ENCODE measurements at regions not wholly inside any gene's neighbourhood (a gene's known extent, or its start where the extent isn't known, plus 50 kb on each side); places are given as distances from the start of the nearest gene placed in this dataset.

DNA sequence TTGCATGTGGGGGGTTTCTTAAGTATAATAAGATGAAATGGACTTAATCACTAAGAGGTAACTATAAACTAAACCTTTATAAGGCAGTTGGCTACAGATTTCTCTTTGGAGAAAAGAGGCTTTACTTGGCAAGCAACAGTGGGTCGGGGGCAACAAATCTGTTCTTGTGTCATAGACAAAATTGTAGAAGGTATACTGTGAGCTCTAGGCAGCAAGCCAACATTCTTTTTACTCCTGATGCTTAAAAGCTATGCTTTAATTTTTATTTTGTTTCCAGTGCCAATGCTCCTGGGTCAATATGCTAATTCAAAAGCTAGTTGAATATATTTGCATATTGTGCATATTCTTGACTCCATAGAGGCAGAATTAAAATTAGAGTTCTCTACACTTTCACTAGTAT, 495.4 kb downstream of the BTBD3 start:
- DNase-seq = no peak
- TF ChIP-seq, protein P1, sequence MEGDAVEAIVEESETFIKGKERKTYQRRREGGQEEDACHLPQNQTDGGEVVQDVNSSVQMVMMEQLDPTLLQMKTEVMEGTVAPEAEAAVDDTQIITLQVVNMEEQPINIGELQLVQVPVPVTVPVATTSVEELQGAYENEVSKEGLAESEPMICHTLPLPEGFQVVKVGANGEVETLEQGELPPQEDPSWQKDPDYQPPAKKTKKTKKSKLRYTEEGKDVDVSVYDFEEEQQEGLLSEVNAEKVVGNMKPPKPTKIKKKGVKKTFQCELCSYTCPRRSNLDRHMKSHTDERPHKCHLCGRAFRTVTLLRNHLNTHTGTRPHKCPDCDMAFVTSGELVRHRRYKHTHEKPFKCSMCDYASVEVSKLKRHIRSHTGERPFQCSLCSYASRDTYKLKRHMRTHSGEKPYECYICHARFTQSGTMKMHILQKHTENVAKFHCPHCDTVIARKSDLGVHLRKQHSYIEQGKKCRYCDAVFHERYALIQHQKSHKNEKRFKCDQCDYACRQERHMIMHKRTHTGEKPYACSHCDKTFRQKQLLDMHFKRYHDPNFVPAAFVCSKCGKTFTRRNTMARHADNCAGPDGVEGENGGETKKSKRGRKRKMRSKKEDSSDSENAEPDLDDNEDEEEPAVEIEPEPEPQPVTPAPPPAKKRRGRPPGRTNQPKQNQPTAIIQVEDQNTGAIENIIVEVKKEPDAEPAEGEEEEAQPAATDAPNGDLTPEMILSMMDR (IDR thresholded peaks at IDR 0.05 in 8 of 11, conservative IDR thresholded peaks at IDR 0.05 in 3 of 11) = no peak
- TF ChIP-seq POLR2AphosphoS5 (IDR thresholded peaks at IDR 0.05) = no peak
- no peak for TF ChIP-seq POLR2A (IDR thresholded peaks at IDR 0.05)
- no peaks in the 10 kb centered on the region for H3K36me3 ChIP-seq
- H3K27ac ChIP-seq = no peak overlapping the region
- intact Hi-C loops (cut with DNase I; ENCODE audit: low total_unique reads) = no loop called here
- no peaks in the 10 kb centered on the region for H3K4me1 ChIP-seq
- H3K9me3 ChIP-seq = peaks cover 0 to 29% (median 18%) of the 10 kb centered on the region in 8 donors
- WGBS, 5 donors = 62 to 85% (median 72%) methylated on average over 1 of the region's 1 CpG
- no peaks in the 10 kb centered on the region for H3K27me3 ChIP-seq (replicated peaks in 1 of 7)
- no peak overlapping the region for H3K4me3 ChIP-seq

GRCh38 chr20:12414446-12415274, 497.0 kb downstream of the BTBD3 start:
- WGBS, 5 donors = 64 to 73% (median 66%) methylated on average over 10 of the region's 10 CpGs
- TF ChIP-seq, protein P1 (IDR thresholded peaks at IDR 0.05 in 8 of 11, conservative IDR thresholded peaks at IDR 0.05 in 3 of 11) = no peak
- TF ChIP-seq POLR2A (IDR thresholded peaks at IDR 0.05) (no peak), POLR2AphosphoS5 (IDR thresholded peaks at IDR 0.05) (no peak)
- H3K4me3 ChIP-seq = no peak overlapping the region
- H3K36me3 ChIP-seq = no peaks in the 10 kb centered on the region
- H3K27me3 ChIP-seq (replicated peaks in 1 of 7) = no peaks in the 10 kb centered on the region
- no peak overlapping the region for H3K27ac ChIP-seq
- intact Hi-C loops (cut with DNase I; ENCODE audit: low total_unique reads) = no loop called here
- H3K9me3 ChIP-seq = peaks cover 0 to 13% (median 3%) of the 10 kb centered on the region in 8 donors
- no peak for DNase-seq
- H3K4me1 ChIP-seq = no peaks in the 10 kb centered on the region

DNA sequence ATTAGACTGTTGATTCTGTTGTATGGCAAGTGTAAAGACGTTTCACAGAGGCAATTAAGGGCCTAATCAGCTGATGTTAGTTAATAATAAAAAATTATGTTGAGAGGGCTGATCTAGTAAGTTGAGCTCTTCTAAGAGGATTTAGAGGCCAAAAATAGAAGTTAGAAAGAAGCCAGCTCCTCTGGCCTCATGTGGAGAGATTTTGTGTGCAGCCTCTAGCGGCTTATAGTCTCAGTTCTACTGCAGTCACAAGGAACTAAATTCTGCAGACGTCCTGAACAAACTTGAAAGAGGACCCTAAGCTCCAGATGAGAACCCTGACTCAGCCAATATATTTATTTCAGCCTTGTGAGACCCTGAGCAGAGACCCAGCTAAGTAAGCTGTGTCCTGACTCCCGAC, 498.6 kb downstream of the BTBD3 start:
- Histone ChIP-seq H3K9me3 (peaks cover 0 to 3% (median 0%) of the 10 kb centered on the region in 8 donors), H3K27ac (no peak overlapping the region), H3K4me3 (no peak overlapping the region), H3K36me3 (no peaks in the 10 kb centered on the region), H3K4me1 (no peaks in the 10 kb centered on the region), H3K27me3 (replicated peaks in 1 of 7) (no peaks in the 10 kb centered on the region)
- no peak for DNase-seq
- intact Hi-C loops (cut with DNase I; ENCODE audit: low total_unique reads) = no loop called here
- TF ChIP-seq, protein P1 (IDR thresholded peaks at IDR 0.05 in 8 of 11, conservative IDR thresholded peaks at IDR 0.05 in 3 of 11) = no peak
- TF ChIP-seq POLR2A (IDR thresholded peaks at IDR 0.05) (no peak), POLR2AphosphoS5 (IDR thresholded peaks at IDR 0.05) (no peak)
- 61 to 84% (median 70%) methylated on average over 4 of the region's 4 CpGs for WGBS, 5 donors

DNA sequence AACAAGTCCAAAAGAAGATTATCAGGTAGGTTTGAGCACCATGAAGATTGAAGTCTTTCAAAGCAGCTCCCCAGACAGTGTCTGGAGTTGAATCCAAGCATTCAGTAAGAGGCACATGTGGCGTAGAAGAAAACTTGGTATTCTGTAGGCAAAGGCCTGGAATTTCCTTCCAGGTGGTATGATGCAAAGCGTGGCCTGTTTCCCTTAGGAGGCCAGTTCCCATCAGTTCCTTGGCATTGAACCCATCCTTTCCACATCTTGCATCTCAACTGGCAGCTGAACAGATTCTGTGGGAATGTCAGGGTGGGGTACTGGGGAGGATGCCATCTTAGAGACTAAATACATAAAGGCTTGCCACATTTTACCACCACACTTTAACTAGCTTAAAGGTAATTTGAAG, 516.0 kb downstream of the BTBD3 start:
- intact Hi-C loops (cut with DNase I; ENCODE audit: low total_unique reads) = no loop called here
- Histone ChIP-seq H3K36me3 (no peaks in the 10 kb centered on the region), H3K27ac (no peak overlapping the region), H3K9me3 (no peaks in the 10 kb centered on the region), H3K27me3 (replicated peaks in 1 of 7) (no peaks in the 10 kb centered on the region), H3K4me1 (no peaks in the 10 kb centered on the region), H3K4me3 (no peak overlapping the region)
- 81 to 96% (median 89%) methylated on average over 2 of the region's 2 CpGs for WGBS, 5 donors
- DNase-seq = no peak
- TF ChIP-seq POLR2AphosphoS5 (IDR thresholded peaks at IDR 0.05) (no peak), POLR2A (IDR thresholded peaks at IDR 0.05) (no peak)
- TF ChIP-seq, protein P1 (IDR thresholded peaks at IDR 0.05 in 8 of 11, conservative IDR thresholded peaks at IDR 0.05 in 3 of 11) = no peak
